DMS 273 treated with DMSO at 0.1 percent for 48 hours (cell line): ENCODE measurements at regions not wholly inside any gene's neighbourhood (a gene's known extent, or its start where the extent isn't known, plus 50 kb on each side); places are given as distances from the start of the nearest gene placed in this dataset.
"Not testable (repeated sequence)": the region's sequence is repeated elsewhere in the genome, so short reads cannot be mapped to it uniquely, and the experiment has no call there.

Source experiments
- DNase-seq: peaks from one replicate; lab custom pipeline; 2025; lab: John Stamatoyannopoulos, UW

DNA sequence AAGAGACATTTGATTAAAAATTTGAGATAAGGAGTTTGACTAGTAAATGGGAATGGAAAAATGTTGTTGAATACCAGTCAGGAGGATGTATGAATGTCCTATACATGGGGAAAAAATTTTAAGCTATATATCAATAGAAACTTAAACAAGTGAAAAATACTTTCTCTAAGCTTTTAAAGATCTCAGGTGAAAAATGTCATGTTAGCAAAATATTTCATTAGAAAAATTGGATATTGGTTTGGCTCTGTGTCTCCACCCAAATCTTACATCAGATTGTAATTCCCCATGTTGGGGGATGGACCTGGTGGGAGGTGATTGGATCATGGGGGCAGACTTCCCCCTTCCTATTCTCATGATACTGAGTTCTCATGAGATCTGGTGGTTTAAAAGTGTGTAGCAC, 279.6 kb upstream of the CADM2 start:
- DNase-seq = no peak

DNA sequence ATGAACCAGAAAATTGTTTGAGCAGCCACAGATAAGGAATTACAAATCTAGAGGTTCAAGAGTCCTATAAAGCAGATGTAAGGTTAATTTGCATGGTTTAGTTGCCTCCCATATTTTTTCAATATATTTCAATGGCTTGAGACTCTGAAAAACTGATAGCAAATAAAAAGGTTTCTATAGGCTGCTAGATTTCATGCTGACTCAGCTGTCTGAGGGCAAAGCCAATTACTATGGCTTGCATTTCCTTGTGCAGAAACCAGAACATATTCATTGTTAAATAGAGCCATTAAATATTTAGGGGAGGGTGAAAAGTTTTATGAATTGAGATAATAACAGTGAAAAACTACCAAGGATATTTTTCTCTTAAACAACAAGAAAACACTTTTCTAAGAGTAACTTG, 278.1 kb upstream of the CADM2 start:
- no peak for DNase-seq

DNA sequence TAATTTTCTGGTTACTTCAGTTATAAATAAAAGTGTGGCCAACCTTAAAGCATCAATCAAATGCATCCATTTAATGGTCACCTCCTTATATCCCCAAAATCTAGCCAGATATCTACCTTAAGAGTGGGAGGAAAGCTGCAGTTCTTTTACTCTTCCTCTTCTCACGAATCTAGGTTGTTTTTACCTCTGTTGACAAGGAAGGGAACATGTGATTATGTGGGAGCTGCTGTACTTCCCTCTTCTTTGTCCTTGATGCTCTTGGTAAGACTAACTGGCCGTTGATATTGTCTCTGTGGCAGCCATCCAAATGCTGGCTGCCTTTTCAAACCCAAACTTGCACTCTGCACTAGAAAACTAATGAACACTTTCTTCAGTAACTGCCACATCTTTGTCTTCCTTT, 275.3 kb upstream of the CADM2 start:
- DNase-seq = no peak

- no peak for DNase-seq
These were observed 273.3 kb upstream of the CADM2 start for GRCh38 chr3:84685467-84685866.

GRCh38 chr3:84692261-84692660, 266.5 kb upstream of the CADM2 start:
- DNase-seq = no peak

- not testable (repeated sequence) for DNase-seq
These were observed 248.5 kb upstream of the CADM2 start for GRCh38 chr3:84710288-84710687.

DNA sequence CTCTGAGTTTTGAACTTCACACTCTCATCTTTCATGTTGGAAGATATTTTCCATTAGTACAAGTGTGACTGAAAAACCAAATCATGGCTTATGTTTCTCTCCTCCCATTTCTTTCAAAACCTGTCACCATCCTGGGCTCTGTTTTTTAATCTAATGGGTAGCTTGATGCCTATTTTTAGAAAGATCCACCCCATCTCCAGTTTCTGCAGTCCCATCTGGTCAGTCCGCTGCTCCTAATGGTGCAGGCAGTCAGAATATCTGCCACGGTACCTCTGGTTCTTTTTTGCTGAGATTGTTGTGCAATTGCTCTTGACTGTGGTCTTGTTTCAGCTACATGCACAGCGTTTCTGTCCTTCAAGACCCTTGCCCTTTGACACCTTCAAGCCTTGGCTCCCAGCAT, 240.9 kb upstream of the CADM2 start:
- peak; percentile 83 for DNase-seq

- DNase-seq = no peak
These were observed 233.9 kb upstream of the CADM2 start for GRCh38 chr3:84724877-84725276.

DNA sequence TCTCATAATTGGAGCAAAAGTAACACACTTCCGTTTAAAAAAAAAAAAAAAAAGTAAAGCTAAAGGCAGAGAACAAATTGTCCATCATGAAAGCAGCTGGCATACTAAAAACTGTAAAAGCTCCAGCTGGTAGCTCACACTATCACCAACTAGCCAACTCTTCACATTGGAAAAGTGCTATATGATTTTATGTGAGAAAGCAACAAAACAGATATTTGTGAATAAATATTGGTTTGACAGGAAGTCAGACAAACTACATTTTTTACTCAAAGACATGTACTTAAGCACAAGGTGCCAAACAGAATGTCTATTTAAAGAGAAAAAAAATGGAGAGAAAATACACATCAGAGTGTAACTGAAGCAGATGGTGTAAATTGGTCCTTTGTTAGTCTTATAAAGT, 231.2 kb upstream of the CADM2 start:
- DNase-seq = peak; percentile 1

DNA sequence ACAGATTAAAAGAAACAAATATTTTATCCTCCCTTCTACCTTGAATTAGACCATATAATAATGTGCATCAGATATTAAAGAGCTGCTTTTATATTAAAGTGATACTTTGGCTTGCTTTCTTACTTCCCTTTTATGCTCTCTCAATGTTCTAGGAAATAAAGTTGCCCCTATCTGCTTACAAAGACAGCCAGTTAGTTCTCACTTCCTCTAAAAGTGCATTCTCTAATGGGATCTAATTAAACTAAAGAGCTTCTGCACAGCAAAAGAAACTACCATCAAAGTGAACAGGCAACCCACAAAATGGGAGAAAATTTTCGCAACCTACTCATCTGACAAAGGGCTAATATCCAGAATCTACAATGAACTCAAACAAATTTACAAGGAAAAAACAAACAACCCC, 224.1 kb upstream of the CADM2 start:
- not testable (repeated sequence) for DNase-seq

DNA sequence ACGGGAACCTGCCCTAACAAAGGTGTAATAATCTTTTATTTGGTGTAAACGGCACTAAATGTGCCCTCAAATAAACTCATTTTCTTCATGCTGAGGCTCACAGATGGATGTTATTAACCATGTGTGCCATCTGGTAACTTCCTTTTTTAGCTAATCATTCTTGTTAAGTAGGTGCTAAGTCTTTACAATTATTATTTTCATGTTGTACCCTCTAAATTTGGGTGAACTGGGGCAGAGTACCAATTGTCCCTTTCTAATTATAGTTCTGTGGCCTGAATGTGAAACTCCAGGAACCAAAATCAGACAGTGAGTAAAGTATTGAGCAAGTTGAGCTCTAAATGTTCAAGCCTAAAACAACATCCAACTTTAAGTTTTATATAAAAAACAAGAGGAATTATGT, 220.7 kb upstream of the CADM2 start:
- DNase-seq = peak; percentile 27

- no peak for DNase-seq
These were observed 215.8 kb upstream of the CADM2 start for GRCh38 chr3:84742915-84743425.

- no peak for DNase-seq
These were observed 214.7 kb upstream of the CADM2 start for GRCh38 chr3:84744130-84744529.

DNA sequence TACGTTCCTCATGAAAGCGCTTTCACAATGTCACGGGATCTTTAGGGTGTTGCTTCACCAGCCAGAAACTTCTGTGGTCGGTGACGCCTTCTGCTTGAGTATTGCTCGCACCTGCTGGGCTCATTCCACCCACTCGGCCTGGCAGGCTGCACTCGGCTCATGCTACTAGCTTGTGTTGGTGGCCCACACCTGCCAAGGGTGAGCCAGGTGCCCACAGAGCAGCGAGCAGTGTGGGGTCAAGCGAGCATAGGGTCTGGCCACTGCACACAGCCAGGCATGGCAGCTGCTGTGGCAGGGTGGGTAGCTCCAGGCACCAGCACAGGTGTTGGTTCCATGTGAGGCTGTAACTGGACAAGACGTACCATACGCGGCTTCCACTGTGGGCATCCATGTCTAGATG, 202.9 kb upstream of the CADM2 start:
- no peak for DNase-seq

- DNase-seq = no peak
These were observed 199.4 kb upstream of the CADM2 start for GRCh38 chr3:84759361-84759760.

DNA sequence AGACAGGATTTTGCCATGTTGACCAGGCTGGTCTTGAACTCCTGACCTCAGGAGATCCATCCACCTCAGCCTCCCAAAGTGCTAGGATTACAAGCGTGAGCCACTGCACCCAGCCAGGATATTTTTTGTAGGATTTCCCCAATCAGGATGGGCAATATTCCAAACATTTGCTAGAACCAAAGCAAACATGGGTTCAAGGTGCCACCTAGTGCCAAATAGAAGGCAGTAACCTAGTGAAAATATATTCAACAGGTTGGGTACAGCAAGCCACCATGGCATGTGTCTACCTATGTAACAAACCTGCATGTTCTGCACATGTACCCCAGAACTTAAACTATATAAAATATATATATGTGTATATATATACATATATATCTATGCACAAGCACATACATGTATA, 185.9 kb upstream of the CADM2 start:
- DNase-seq = no peak

- no peak for DNase-seq
These were observed 175.5 kb upstream of the CADM2 start for GRCh38 chr3:84783281-84783680.

DNA sequence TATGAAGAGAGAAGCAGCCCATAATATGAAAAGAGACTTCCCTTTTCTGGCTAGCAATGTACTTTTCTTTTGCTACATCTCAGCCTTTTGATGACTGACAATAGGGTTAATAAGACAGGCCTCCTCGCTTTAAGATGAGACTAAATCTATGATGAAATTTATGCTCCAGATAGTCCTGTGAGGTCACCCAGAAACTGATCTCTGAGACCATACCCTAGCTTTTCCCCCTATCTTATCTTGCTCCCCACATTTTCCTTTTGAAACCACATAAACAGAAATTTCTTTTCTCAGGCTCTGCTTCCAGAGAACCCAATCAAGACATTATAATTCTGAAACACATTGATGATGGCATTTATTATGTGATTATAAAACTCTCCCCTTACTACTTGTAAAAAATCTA, 168.8 kb upstream of the CADM2 start:
- no peak for DNase-seq

DNA sequence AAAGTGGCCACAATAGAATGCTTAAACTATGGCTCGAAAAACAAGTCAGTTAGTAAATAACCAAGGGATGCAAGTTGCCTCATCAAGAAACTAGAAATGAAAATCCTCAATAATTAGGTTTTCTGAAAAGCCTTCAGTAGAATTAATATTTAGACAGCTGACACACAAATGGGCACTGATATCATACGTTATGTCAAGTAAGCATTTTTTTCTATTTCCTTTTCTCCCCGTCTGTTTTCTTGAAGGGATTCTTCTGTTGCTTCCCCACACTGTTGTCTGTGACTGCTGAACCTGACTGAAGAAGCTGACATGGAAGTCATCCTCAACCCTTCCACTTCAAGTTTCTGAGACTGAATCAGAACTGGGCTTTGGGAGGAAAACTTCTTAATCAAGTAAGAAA, 151.8 kb upstream of the CADM2 start:
- no peak for DNase-seq

DNA sequence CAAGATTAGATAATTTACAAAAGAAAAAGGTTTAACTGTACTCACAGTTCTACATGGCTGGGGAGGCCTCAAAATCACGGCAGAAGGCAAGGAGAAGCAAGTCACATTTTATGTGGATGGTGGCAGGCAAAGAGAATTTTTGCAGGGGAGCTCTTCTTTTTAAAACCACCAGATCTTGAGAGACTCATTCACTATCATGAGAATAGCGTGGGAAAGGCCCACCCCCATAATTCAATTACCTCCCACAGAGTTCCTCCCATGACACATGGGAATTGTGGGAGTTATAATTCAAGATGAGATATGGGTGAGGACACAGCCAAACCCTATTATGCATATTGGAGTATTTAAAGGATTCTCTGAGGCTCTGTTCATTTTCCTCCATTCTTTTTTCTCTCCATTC, 138.7 kb upstream of the CADM2 start:
- no peak for DNase-seq

- DNase-seq = no peak
These were observed 137.9 kb upstream of the CADM2 start for GRCh38 chr3:84820906-84821305.

GRCh38 chr3:84825817-84826216, 133.0 kb upstream of the CADM2 start:
- no peak for DNase-seq

DNA sequence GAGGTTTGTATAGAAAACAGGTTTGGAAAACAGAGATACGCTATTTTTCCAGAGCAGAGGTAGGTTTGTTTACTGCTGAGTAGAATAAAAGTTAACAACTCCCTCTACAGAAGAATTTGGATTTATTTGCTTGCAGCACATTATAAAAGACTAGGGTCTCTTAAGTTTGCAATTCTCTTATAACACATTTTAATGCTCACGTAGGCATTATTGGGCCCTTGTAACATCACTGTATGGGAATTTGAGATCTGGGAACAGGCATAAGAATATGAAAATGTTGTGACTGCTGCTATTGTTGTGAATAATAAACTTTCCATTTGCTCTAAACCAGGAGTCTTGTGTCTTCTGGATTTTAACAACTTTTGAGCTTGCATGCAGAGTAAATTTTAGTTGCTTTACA, 128.3 kb upstream of the CADM2 start:
- DNase-seq = no peak

DNA sequence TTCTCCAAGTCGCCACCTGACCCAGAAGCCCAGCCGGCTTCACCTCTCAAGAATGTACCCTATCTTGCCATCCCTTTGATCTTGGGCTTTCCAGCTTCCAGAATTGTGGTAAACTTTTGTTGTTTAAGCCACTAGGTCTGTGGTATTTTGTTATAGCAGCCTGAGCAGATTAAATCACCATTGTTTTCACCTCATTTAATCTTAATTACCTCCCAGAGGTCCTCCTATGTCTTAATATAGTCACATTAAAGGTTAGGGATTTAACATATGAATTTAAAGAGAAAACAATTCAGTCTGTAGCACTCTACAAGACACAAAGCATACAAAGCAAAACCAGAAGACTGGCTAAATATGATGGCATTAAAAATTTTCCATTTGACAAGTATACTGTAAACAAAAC, 123.4 kb upstream of the CADM2 start:
- no peak for DNase-seq

- peak; percentile 56 for DNase-seq
These were observed 121.8 kb upstream of the CADM2 start for GRCh38 chr3:84836961-84837360.
